ENCODE measurements at regions not wholly inside any gene's neighbourhood (a gene's known extent, or its start where the extent isn't known, plus 50 kb on each side); places are given as distances from the start of the nearest gene placed in this dataset.

DNA sequence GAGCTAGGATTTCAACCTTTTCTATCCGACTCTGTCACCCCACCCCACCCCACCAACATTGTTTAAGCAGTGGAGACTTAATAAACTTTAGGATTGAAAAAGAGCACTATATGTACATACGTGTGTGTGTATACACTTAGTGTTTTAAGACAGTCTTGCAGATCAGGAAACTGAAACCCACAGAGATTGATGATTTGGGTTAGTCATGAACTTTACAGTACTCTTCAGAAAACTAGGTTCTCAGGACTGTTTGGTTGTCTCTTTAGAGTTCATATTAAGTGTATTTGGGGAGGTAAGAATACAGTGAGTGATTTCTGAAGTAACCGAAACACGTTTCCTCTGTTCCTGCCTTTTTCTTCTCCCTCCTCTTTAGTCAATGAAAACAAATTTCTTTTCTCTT is 1043.1 kb downstream of the TLE1 start:
- TF ChIP-seq POLR2A (IDR thresholded peaks at IDR 0.05; ENCODE audit: control extremely low read depth in 1 of 2, low read depth in 2 of 2, low read length in 2 of 2), result no peak
- TF ChIP-seq, protein P1, sequence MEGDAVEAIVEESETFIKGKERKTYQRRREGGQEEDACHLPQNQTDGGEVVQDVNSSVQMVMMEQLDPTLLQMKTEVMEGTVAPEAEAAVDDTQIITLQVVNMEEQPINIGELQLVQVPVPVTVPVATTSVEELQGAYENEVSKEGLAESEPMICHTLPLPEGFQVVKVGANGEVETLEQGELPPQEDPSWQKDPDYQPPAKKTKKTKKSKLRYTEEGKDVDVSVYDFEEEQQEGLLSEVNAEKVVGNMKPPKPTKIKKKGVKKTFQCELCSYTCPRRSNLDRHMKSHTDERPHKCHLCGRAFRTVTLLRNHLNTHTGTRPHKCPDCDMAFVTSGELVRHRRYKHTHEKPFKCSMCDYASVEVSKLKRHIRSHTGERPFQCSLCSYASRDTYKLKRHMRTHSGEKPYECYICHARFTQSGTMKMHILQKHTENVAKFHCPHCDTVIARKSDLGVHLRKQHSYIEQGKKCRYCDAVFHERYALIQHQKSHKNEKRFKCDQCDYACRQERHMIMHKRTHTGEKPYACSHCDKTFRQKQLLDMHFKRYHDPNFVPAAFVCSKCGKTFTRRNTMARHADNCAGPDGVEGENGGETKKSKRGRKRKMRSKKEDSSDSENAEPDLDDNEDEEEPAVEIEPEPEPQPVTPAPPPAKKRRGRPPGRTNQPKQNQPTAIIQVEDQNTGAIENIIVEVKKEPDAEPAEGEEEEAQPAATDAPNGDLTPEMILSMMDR (IDR thresholded peaks at IDR 0.05; ENCODE audit: control extremely low read depth in 1 of 3, insufficient read depth in 1 of 3, low read depth in 1 of 3, low read length in 3 of 3), result no peak
- TF ChIP-seq EZH2 (IDR thresholded peaks at IDR 0.05; ENCODE audit: low read depth, low read length, severe bottlenecking), result no peak
- no peak for TF ChIP-seq CBX5 (IDR thresholded peaks at IDR 0.05; ENCODE audit: low read depth, low read length)
- TF ChIP-seq, protein P2, sequence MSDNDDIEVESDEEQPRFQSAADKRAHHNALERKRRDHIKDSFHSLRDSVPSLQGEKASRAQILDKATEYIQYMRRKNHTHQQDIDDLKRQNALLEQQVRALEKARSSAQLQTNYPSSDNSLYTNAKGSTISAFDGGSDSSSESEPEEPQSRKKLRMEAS (IDR thresholded peaks at IDR 0.05), result no peak
- no peak for TF ChIP-seq ZNF274 (IDR thresholded peaks at IDR 0.05; ENCODE audit: borderline replicate concordance, extremely low read depth, low read length)
- TF ChIP-seq, protein P3, sequence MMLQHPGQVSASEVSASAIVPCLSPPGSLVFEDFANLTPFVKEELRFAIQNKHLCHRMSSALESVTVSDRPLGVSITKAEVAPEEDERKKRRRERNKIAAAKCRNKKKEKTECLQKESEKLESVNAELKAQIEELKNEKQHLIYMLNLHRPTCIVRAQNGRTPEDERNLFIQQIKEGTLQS (IDR thresholded peaks at IDR 0.05; ENCODE audit: insufficient read depth, low read depth, low read length), result no peak
- no peak for TF ChIP-seq RBBP5 (IDR thresholded peaks at IDR 0.05; ENCODE audit: borderline replicate concordance, low read depth, low read length)
- no peak for TF ChIP-seq YY1 (IDR thresholded peaks at IDR 0.05; ENCODE audit: low read depth, low read length)
- no peak for TF ChIP-seq POLR2AphosphoS5 (IDR thresholded peaks at IDR 0.05; ENCODE audit: low read depth, low read length)
- no peak for TF ChIP-seq RAD21 (IDR thresholded peaks at IDR 0.05 in 1 of 2, conservative IDR thresholded peaks at IDR 0.05 in 1 of 2; ENCODE audit: low read depth in 2 of 2, low read length in 2 of 2)
- no peak for TF ChIP-seq SP1 (IDR thresholded peaks at IDR 0.05; ENCODE audit: low read depth, low read length)
- TF ChIP-seq RXRA (IDR thresholded peaks at IDR 0.05; ENCODE audit: insufficient read depth, low read depth, low read length), result no peak
- TF ChIP-seq EGR1 (IDR thresholded peaks at IDR 0.05; ENCODE audit: borderline replicate concordance, low read depth, low read length), result no peak
